ENCODE measurements at regions not wholly inside any gene's neighbourhood (a gene's known extent, or its start where the extent isn't known, plus 50 kb on each side); places are given as distances from the start of the nearest gene placed in this dataset.
"Not testable (repeated sequence)": the region's sequence is repeated elsewhere in the genome, so short reads cannot be mapped to it uniquely, and the experiment has no call there.

- DNase-seq (ENCODE audit: low read depth in 2 of 2) = no peak
Measured at GRCh38 chr2:149715894-149716293, 128.3 kb upstream of the MMADHC start.

- no peak for DNase-seq (ENCODE audit: low read depth in 2 of 2)
Measured at GRCh38 chr2:149715005-149715592, 127.5 kb upstream of the MMADHC start.

- DNase-seq (ENCODE audit: low read depth in 2 of 2) = no peak
Measured at GRCh38 chr2:149709496-149710263, 122.1 kb upstream of the MMADHC start.

- no peak for DNase-seq (ENCODE audit: low read depth in 2 of 2)
Measured at GRCh38 chr2:149703281-149703680, 115.7 kb upstream of the MMADHC start.

- no peak for DNase-seq (ENCODE audit: low read depth in 2 of 2)
Measured at GRCh38 chr2:149702571-149702970, 115.0 kb upstream of the MMADHC start.

GRCh38 chr2:149701241-149701640 lies 113.7 kb upstream of the MMADHC start:
- no peak for DNase-seq (ENCODE audit: low read depth in 2 of 2)

GRCh38 chr2:149692961-149693396 lies 105.4 kb upstream of the MMADHC start:
- DNase-seq (ENCODE audit: low read depth in 2 of 2) = no peak

GRCh38 chr2:149690825-149691224 lies 103.2 kb upstream of the MMADHC start:
- DNase-seq (ENCODE audit: low read depth in 2 of 2) = no peak

GRCh38 chr2:149687052-149687427 lies 99.5 kb upstream of the MMADHC start:
- DNase-seq (ENCODE audit: low read depth in 2 of 2) = no peak

GRCh38 chr2:149686136-149687051 lies 98.8 kb upstream of the MMADHC start:
- DNase-seq (ENCODE audit: low read depth in 2 of 2) = no peak

GRCh38 chr2:149685401-149685800 lies 97.8 kb upstream of the MMADHC start:
- not testable (repeated sequence) for DNase-seq (ENCODE audit: low read depth in 2 of 2)

GRCh38 chr2:149679286-149679685 lies 91.7 kb upstream of the MMADHC start:
- no peak for DNase-seq (ENCODE audit: low read depth in 2 of 2)

GRCh38 chr2:149677416-149677815 lies 89.8 kb upstream of the MMADHC start:
- DNase-seq (ENCODE audit: low read depth in 2 of 2) = no peak

- no peak for DNase-seq (ENCODE audit: low read depth in 2 of 2)
Measured at GRCh38 chr2:149670086-149670485, 82.5 kb upstream of the MMADHC start.

GRCh38 chr2:149666809-149667320 lies 79.3 kb upstream of the MMADHC start:
- DNase-seq (ENCODE audit: low read depth in 2 of 2) = no peak

GRCh38 chr2:149664896-149665295 lies 77.3 kb upstream of the MMADHC start:
- no peak for DNase-seq (ENCODE audit: low read depth in 2 of 2)

- DNase-seq (ENCODE audit: low read depth in 2 of 2) = no peak
Measured at GRCh38 chr2:149662556-149662955, 75.0 kb upstream of the MMADHC start.

GRCh38 chr2:149661844-149662243 lies 74.3 kb upstream of the MMADHC start:
- no peak for DNase-seq (ENCODE audit: low read depth in 2 of 2)

- DNase-seq (ENCODE audit: low read depth in 2 of 2) = no peak
Measured at GRCh38 chr2:149658553-149658952, 71.0 kb upstream of the MMADHC start.

- no peak for DNase-seq (ENCODE audit: low read depth in 2 of 2)
Measured at GRCh38 chr2:149657401-149658040, 69.9 kb upstream of the MMADHC start.

GRCh38 chr2:149656996-149657395 lies 69.4 kb upstream of the MMADHC start:
- DNase-seq (ENCODE audit: low read depth in 2 of 2) = no peak

Measured in stimulated activated CD4-positive, alpha-beta T cell treated with anti-CD3 and anti-CD28 coated beads, Interleukin-4, amount 100 ng/mL, for 48 hours (primary cell).